ENCODE measurements at regions not wholly inside any gene's neighbourhood (a gene's known extent, or its start where the extent isn't known, plus 50 kb on each side); places are given as distances from the start of the nearest gene placed in this dataset.

GRCh38 chr17:79148584-79148983, 74.0 kb downstream of the ENGASE start:
- TF ChIP-seq CTCF (IDR thresholded peaks at IDR 0.05): no peak
- Histone ChIP-seq H3K4me3 (no peak overlapping the region), H3K9me3 (no peaks in the 10 kb centered on the region), H3K36me3 (no peaks in the 10 kb centered on the region), H3K27ac (no peak overlapping the region), H3K27me3 (no peaks in the 10 kb centered on the region), H3K9ac (ENCODE audit: low read depth in 2 of 2, low read length in 2 of 2) (no peak overlapping the region), H3K4me1 (no peaks in the 10 kb centered on the region)
- intact Hi-C loops (cut with DNase I): no loop called here
- no peak for DNase-seq

DNA sequence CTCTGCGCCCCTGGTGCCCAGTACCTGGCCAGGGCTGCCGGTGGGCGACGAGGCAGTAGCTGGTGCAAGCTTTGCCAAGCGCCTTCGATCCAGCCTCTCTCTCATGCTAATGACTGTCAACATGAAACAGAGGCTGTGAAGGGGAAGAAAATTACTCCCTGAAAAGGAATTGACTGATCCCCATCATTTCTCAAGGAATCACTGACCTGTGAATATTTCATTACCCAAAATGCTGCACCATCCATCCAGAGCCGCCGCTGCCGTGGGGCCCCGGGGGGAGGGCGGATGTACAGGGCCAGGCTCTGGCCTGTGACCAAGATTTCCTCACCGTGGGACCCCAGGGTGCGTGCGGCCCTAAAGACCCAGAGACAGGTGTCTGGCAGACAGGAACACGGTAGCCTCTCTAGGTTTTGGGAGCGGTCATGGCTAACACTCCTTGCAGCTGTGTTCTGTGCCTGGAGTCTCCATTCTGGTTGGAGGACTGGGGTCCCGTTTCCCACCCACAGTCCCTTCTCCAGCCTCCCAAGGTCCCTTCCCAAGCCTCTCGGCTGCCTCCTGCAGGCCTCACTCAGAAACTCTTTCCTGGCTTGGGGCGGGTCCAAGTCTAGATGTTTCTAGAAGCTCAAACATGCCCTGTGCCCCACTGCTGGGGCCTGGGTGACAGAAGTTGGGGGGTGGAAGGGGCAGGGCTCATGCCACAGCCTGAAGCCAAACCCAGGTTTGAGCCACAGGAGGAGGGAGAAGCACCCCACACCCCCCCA, 73.3 kb downstream of the ENGASE start:
- TF ChIP-seq CTCF (IDR thresholded peaks at IDR 0.05): no peak
- H3K4me3 ChIP-seq: no peak overlapping the region
- no peaks in the 10 kb centered on the region for H3K4me1 ChIP-seq
- H3K9ac ChIP-seq (ENCODE audit: low read depth in 2 of 2, low read length in 2 of 2): no peak overlapping the region
- intact Hi-C loops (cut with DNase I): no loop called here
- no peaks in the 10 kb centered on the region for H3K9me3 ChIP-seq
- no peak for DNase-seq
- H3K27me3 ChIP-seq: no peaks in the 10 kb centered on the region
- no peak overlapping the region for H3K27ac ChIP-seq
- H3K36me3 ChIP-seq: no peaks in the 10 kb centered on the region

DNA sequence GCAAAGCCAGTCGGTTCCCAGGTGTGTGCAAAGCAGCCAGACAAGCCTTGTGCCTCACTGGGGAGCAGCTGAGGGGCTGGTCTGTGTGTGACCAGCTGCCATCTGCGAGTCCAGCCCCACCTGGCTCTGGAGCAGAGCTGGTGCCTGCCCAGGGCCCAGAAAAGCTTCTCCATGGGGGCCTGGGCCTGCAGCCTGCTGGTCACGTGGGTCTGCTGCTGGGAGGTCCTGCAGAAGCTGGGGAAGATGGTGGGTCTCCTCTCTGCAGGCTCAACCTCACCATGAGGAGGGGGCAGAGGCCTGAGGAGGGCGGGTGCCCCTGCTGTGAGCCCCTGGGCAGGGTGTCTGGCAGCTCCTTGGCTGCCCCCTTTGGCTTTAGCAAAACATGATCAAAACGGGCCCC, 71.9 kb downstream of the ENGASE start:
- Histone ChIP-seq H3K27ac (no peak overlapping the region), H3K9me3 (no peaks in the 10 kb centered on the region), H3K4me1 (no peaks in the 10 kb centered on the region), H3K4me3 (no peak overlapping the region), H3K36me3 (no peaks in the 10 kb centered on the region), H3K27me3 (peaks cover 5% of the 10 kb centered on the region), H3K9ac (ENCODE audit: low read depth in 2 of 2, low read length in 2 of 2) (no peak overlapping the region)
- intact Hi-C loops (cut with DNase I): no loop called here
- TF ChIP-seq CTCF (IDR thresholded peaks at IDR 0.05): no peak
- DNase-seq: no peak

DNA sequence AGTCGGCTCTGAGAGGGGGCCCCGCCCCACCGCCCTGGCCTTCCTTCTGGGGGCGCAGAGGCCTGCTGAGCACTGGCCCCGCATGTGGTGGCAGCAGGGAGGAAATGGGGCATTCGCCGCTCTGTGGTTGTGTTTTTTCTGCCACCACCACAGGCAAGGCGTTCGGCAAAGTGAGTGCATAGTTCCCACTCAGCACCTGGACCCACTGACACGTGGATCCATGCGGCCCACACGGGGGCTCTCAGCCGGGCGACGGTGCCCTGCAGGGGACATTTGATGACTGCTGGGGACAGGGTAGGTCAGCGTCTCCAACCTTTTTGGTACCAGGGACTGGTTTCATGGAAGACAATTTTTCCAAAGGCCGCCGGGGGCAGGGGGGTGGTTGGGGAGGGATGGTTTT, 70.9 kb downstream of the ENGASE start:
- no peak for TF ChIP-seq CTCF (IDR thresholded peaks at IDR 0.05)

DNA sequence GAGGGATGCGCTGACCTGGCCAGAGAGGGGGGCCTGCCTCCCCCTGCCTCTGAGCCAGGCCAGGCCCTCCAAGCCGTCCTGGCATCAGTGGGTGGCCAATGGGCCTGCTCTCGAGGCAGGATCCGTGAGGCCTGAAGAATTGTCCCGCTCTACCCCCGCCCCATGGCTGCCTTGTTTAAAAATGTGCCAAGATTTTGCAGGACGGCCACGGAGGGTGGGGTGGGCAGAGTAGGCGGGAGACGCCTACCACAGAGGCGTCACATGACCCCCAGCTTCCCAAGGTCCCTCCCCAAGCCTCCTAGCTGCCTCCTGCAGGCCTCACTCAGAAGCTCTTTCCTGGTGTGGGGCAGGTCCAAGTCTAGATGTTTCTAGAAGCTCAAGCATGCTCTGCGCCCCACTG, 69.5 kb downstream of the ENGASE start:
- no peaks in the 10 kb centered on the region for H3K4me1 ChIP-seq
- peaks cover 6% of the 10 kb centered on the region for H3K27me3 ChIP-seq
- H3K27ac ChIP-seq: no peak overlapping the region
- intact Hi-C loops (cut with DNase I): no loop called here
- H3K36me3 ChIP-seq: no peaks in the 10 kb centered on the region
- H3K4me3 ChIP-seq: no peak overlapping the region
- no peaks in the 10 kb centered on the region for H3K9me3 ChIP-seq
- no peak for DNase-seq
- no peak for TF ChIP-seq CTCF (IDR thresholded peaks at IDR 0.05)
- no peak overlapping the region for H3K9ac ChIP-seq (ENCODE audit: low read depth in 2 of 2, low read length in 2 of 2)

More for the DNA sequence above, 70.9 kb downstream of the ENGASE start:
- no peaks in the 10 kb centered on the region for H3K4me1 ChIP-seq
- no peak overlapping the region for H3K9ac ChIP-seq (ENCODE audit: low read depth in 2 of 2, low read length in 2 of 2)
- no peaks in the 10 kb centered on the region for H3K9me3 ChIP-seq
- peaks cover 6% of the 10 kb centered on the region for H3K27me3 ChIP-seq
- H3K27ac ChIP-seq: no peak overlapping the region
- DNase-seq: no peak
- no peaks in the 10 kb centered on the region for H3K36me3 ChIP-seq
- intact Hi-C loops (cut with DNase I): no loop called here
- no peak overlapping the region for H3K4me3 ChIP-seq
